Fibroblast of lung (primary cell): ENCODE measurements at regions not wholly inside any gene's neighbourhood (a gene's known extent, or its start where the extent isn't known, plus 50 kb on each side); places are given as distances from the start of the nearest gene placed in this dataset.
"Not testable (repeated sequence)": the region's sequence is repeated elsewhere in the genome, so short reads cannot be mapped to it uniquely, and the experiment has no call there.

Source experiments
- DNase-seq, 2 donors: peaks; one replicate each; pipeline versions ENCODE4 v3.0.0 to v3.0.0-alpha.2; 2010; ENCODE audit warnings: low read depth in 2 of 2
- H2AFZ ChIP-seq: 2 replicates; pipeline ENCODE4 v1.5.1; 2012; ENCODE audit warnings: low read length, control low read depth, inconsistent platforms
- H3K27ac ChIP-seq: 2 replicates; pipeline ENCODE4 v1.5.1; 2011; ENCODE audit warnings: low read length, control low read depth; ENCODE audit not compliant: insufficient read depth
- H3K27me3 ChIP-seq: 2 replicates; pipeline ENCODE4 v1.5.1; 2011; ENCODE audit warnings: mild to moderate bottlenecking, low read length; ENCODE audit not compliant: control insufficient read depth, insufficient read depth
- H3K36me3 ChIP-seq: 2 replicates; pipeline ENCODE4 v1.5.1; 2011; ENCODE audit warnings: low read length; ENCODE audit not compliant: control insufficient read depth, insufficient read depth
- H3K4me1 ChIP-seq: 2 replicates; pipeline ENCODE4 v1.5.1; 2011; ENCODE audit warnings: low read length; ENCODE audit not compliant: control insufficient read depth, insufficient read depth; ENCODE audit errors: extremely low read depth
- H3K4me2 ChIP-seq: 2 replicates; pipeline ENCODE4 v1.5.1; 2011; ENCODE audit warnings: low read length, control low read depth; ENCODE audit not compliant: insufficient read depth; ENCODE audit errors: extremely low read depth
- H3K4me3 ChIP-seq, 4 experiments: fragments of 200-600 bp in 1 of 4; sonication (generic) in 1 of 4; replicated peaks in 1 of 4; 2 replicates each; pipeline ENCODE4 v1.5.1; 2011 to 2016; ENCODE audit warnings: low read length in 4 of 4, low read depth in 3 of 4, mild to moderate bottlenecking in 3 of 4, control low read depth in 2 of 4, inconsistent platforms in 1 of 4, mixed read lengths in 1 of 4; ENCODE audit not compliant: insufficient read depth in 1 of 4; ENCODE audit errors: control extremely low read depth in 1 of 4
- H3K79me2 ChIP-seq: 2 replicates; pipeline ENCODE4 v1.5.1; 2012; ENCODE audit warnings: mild to moderate bottlenecking, low read length, inconsistent platforms; ENCODE audit not compliant: control insufficient read depth, insufficient read depth
- H3K9ac ChIP-seq: 2 replicates; pipeline ENCODE4 v1.5.1; 2011; ENCODE audit warnings: mild to moderate bottlenecking, low read length, control low read depth; ENCODE audit not compliant: insufficient read depth
- H3K9me3 ChIP-seq: 2 replicates; pipeline ENCODE4 v1.5.1; 2012; ENCODE audit warnings: low read depth, low read length; ENCODE audit not compliant: control insufficient read depth, insufficient read depth
- H4K20me1 ChIP-seq: 2 replicates; pipeline ENCODE4 v1.5.1; 2011; ENCODE audit warnings: low read length; ENCODE audit not compliant: control insufficient read depth, insufficient read depth; ENCODE audit errors: extremely low read depth
- EZH2 ChIP-seq: IDR thresholded peaks from 2 replicates; pipeline ENCODE4 v1.5.1; 2012; ENCODE audit warnings: low read length, control low read depth, mild to moderate bottlenecking; ENCODE audit errors: missing control alignments
- TF ChIP-seq, protein P1 (sequence below), 2 donors: IDR thresholded peaks in 1 of 2; conservative IDR thresholded peaks in 1 of 2; 1 replicate in 1 of 2; 2 replicates in 1 of 2; pipeline ENCODE4 v1.5.1; 2011 to 2012; ENCODE audit warnings: low read length in 2 of 2, control low read depth in 1 of 2, inconsistent platforms in 1 of 2, low read depth in 1 of 2, mild to moderate bottlenecking in 1 of 2

- Histone ChIP-seq H4K20me1 (no peaks in the 10 kb centered on the region), H3K4me2 (no peak overlapping the region)
Observed at GRCh38 chr11:92045301-92045700, 179.3 kb upstream of the FAT3 start.

DNA sequence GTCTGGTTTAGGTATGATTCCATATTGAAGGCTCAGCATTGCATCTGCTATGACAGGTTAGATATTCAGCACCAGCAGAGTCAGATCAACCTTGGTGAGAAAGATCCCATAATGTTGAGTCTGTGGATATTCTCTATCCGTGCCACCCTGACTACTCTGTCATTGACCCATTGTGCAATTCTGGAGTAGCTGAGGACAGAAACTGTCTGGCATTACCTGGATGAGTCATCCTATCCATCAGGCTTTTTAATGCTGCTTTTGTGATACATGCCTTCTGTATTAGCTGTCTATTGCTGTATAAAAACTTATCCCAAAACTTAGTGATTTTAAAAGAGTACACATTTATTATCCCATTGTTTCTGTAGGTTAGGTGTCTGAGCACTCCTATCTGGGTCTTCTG, 189.1 kb upstream of the FAT3 start:
- Histone ChIP-seq H3K27ac (no peak overlapping the region), H3K4me1 (no peaks in the 10 kb centered on the region), H3K4me2 (no peak overlapping the region), H2AFZ (no peak overlapping the region), H3K27me3 (no peaks in the 10 kb centered on the region), H3K9me3 (no peaks in the 10 kb centered on the region), H3K9ac (no peak overlapping the region), H3K4me3 (no peak overlapping the region), H4K20me1 (no peaks in the 10 kb centered on the region), H3K36me3 (no peaks in the 10 kb centered on the region), H3K79me2 (no peaks in the 10 kb centered on the region)
- TF ChIP-seq, protein P1, sequence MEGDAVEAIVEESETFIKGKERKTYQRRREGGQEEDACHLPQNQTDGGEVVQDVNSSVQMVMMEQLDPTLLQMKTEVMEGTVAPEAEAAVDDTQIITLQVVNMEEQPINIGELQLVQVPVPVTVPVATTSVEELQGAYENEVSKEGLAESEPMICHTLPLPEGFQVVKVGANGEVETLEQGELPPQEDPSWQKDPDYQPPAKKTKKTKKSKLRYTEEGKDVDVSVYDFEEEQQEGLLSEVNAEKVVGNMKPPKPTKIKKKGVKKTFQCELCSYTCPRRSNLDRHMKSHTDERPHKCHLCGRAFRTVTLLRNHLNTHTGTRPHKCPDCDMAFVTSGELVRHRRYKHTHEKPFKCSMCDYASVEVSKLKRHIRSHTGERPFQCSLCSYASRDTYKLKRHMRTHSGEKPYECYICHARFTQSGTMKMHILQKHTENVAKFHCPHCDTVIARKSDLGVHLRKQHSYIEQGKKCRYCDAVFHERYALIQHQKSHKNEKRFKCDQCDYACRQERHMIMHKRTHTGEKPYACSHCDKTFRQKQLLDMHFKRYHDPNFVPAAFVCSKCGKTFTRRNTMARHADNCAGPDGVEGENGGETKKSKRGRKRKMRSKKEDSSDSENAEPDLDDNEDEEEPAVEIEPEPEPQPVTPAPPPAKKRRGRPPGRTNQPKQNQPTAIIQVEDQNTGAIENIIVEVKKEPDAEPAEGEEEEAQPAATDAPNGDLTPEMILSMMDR (conservative IDR thresholded peaks at IDR 0.05 in 1 of 2, IDR thresholded peaks at IDR 0.05 in 1 of 2; ENCODE audit: low read depth in 1 of 2, low read length in 2 of 2), result no peak
- TF ChIP-seq EZH2, result no peak
- no peak for DNase-seq

More at GRCh38 chr11:92045301-92045700, 179.3 kb upstream of the FAT3 start:
- H3K9ac ChIP-seq, result no peak overlapping the region
- DNase-seq, result no peak
- no peaks in the 10 kb centered on the region for H3K9me3 ChIP-seq
- no peak overlapping the region for H2AFZ ChIP-seq
- TF ChIP-seq, protein P1 (conservative IDR thresholded peaks at IDR 0.05 in 1 of 2, IDR thresholded peaks at IDR 0.05 in 1 of 2; ENCODE audit: low read depth in 1 of 2, low read length in 2 of 2), result no peak
- no peak for TF ChIP-seq EZH2
- no peaks in the 10 kb centered on the region for H3K36me3 ChIP-seq
- no peak overlapping the region for H3K27ac ChIP-seq
- no peaks in the 10 kb centered on the region for H3K79me2 ChIP-seq
- H3K27me3 ChIP-seq, result no peaks in the 10 kb centered on the region
- no peak overlapping the region for H3K4me3 ChIP-seq
- H3K4me1 ChIP-seq, result no peaks in the 10 kb centered on the region

DNA sequence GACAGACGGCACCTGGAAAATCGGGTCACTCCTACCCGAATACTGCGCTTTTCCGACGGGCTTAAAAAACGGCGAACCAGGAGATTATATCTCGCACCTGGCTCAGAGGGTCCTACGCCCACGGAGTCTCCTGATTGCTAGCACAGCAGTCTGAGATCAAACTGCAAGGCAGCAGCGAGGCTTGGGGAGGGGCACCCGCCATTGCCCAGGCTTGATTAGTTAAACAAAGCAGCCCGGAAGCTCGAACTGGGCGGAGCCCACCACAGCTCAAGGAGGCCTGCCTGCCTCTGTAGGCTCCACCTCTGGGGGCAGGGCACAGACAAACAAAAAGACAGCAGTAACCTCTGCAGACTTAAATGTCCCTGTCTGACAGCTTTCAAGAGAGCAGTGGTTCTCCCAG, 197.5 kb upstream of the FAT3 start:
- H3K4me2 ChIP-seq, H3K9me3 ChIP-seq, H3K36me3 ChIP-seq, H4K20me1 ChIP-seq, H3K4me3 ChIP-seq, H3K4me1 ChIP-seq, H3K27ac ChIP-seq, H2AFZ ChIP-seq, H3K27me3 ChIP-seq, H3K9ac ChIP-seq, H3K79me2 ChIP-seq, DNase-seq: not testable (repeated sequence)
